ENCODE measurements at regions not wholly inside any gene's neighbourhood (a gene's known extent, or its start where the extent isn't known, plus 50 kb on each side); places are given as distances from the start of the nearest gene placed in this dataset.

GRCh38 chr7:17142831-17143541 lies 155.5 kb upstream of the AHR start:
- DNase-seq, result no peak
- no peaks in the 10 kb centered on the region for H3K27me3 ChIP-seq
- H3K27ac ChIP-seq, result no peak overlapping the region
- no peaks in the 10 kb centered on the region for H3K36me3 ChIP-seq
- no peaks in the 10 kb centered on the region for H3K9me3 ChIP-seq
- TF ChIP-seq POLR2A (IDR thresholded peaks at IDR 0.05), result no peak
- intact Hi-C loops (cut with DNase I), result no loop called here
- no peaks in the 10 kb centered on the region for H3K4me1 ChIP-seq
- 89 to 91% methylated on average over 2 of the region's 2 CpGs for WGBS, 2 donors
- no peak overlapping the region for H3K4me3 ChIP-seq (replicated peaks in 1 of 3)

GRCh38 chr7:17144322-17144721 lies 154.1 kb upstream of the AHR start:
- no peak overlapping the region for H3K4me3 ChIP-seq (replicated peaks in 1 of 3)
- WGBS, 2 donors, result 67 to 77% methylated on average over 4 of the region's 4 CpGs
- DNase-seq, result no peak
- no peaks in the 10 kb centered on the region for H3K9me3 ChIP-seq
- H3K4me1 ChIP-seq, result no peaks in the 10 kb centered on the region
- H3K27ac ChIP-seq, result no peak overlapping the region
- H3K27me3 ChIP-seq, result no peaks in the 10 kb centered on the region
- intact Hi-C loops (cut with DNase I), result no loop called here
- H3K36me3 ChIP-seq, result no peaks in the 10 kb centered on the region
- TF ChIP-seq POLR2A (IDR thresholded peaks at IDR 0.05) (no peak), CTCF (IDR thresholded peaks at IDR 0.05) (no peak)

- Histone ChIP-seq H3K4me1 (no peaks in the 10 kb centered on the region), H3K27me3 (no peaks in the 10 kb centered on the region), H3K9me3 (no peaks in the 10 kb centered on the region), H3K27ac (no peak overlapping the region), H3K4me3 (replicated peaks in 1 of 3) (no peak overlapping the region), H3K36me3 (no peaks in the 10 kb centered on the region)
- no peak for TF ChIP-seq CTCF (IDR thresholded peaks at IDR 0.05)
- TF ChIP-seq POLR2A (IDR thresholded peaks at IDR 0.05), result no peak
- intact Hi-C loops (cut with DNase I), result no loop called here
- DNase-seq, result no peak
- WGBS, 2 donors, result 81% methylated on average over 4 of the region's 4 CpGs
Measured at GRCh38 chr7:17146621-17147020, 151.8 kb upstream of the AHR start.

- Histone ChIP-seq H3K36me3 (no peaks in the 10 kb centered on the region), H3K27ac (no peak overlapping the region), H3K4me1 (no peaks in the 10 kb centered on the region), H3K9me3 (no peaks in the 10 kb centered on the region), H3K27me3 (no peaks in the 10 kb centered on the region), H3K4me3 (replicated peaks in 1 of 3) (no peak overlapping the region)
- DNase-seq, result peak; percentile 32 to 43
- intact Hi-C loops (cut with DNase I), result no loop called here
- no peak for TF ChIP-seq CTCF (IDR thresholded peaks at IDR 0.05)
- TF ChIP-seq POLR2A (IDR thresholded peaks at IDR 0.05), result no peak
- 46 to 49% methylated on average over 7 of the region's 7 CpGs for WGBS, 2 donors
Measured at GRCh38 chr7:17147409-17147808, 151.0 kb upstream of the AHR start.

- H3K4me1 ChIP-seq, result no peaks in the 10 kb centered on the region
- no peaks in the 10 kb centered on the region for H3K27me3 ChIP-seq
- intact Hi-C loops (cut with DNase I), result no loop called here
- no peak for DNase-seq
- no peak overlapping the region for H3K4me3 ChIP-seq (replicated peaks in 1 of 3)
- H3K27ac ChIP-seq, result no peak overlapping the region
- no peaks in the 10 kb centered on the region for H3K9me3 ChIP-seq
- no peaks in the 10 kb centered on the region for H3K36me3 ChIP-seq
- WGBS, 2 donors, result 95 to 96% methylated on average over 1 of the region's 1 CpG
- TF ChIP-seq POLR2A (IDR thresholded peaks at IDR 0.05), result no peak
- TF ChIP-seq CTCF (IDR thresholded peaks at IDR 0.05), result no peak
Measured at GRCh38 chr7:17150018-17150417, 148.4 kb upstream of the AHR start.

Data from thyroid gland (tissue), 4 donors.